GM23338 (cell line): ENCODE measurements at regions not wholly inside any gene's neighbourhood (a gene's known extent, or its start where the extent isn't known, plus 50 kb on each side); places are given as distances from the start of the nearest gene placed in this dataset.

Experiments
- EZH2 ChIP-seq: fragments of 200-600 bp; sonication (generic); IDR thresholded peaks from one replicate; pipeline ENCODE4 v1.8.0; 2017; ENCODE audit warnings: antibody characterized with exemption, mild to moderate bottlenecking, low read depth; ENCODE audit not compliant: unreplicated experiment
- NANOG ChIP-seq: IDR thresholded peaks from 2 replicates; pipeline ENCODE4 v1.6.1; 2016; ENCODE audit warnings: antibody characterized with exemption, borderline replicate concordance
- POLR2AphosphoS5 ChIP-seq: IDR thresholded peaks from 2 replicates; pipeline ENCODE4 v1.6.1; 2016; ENCODE audit warnings: antibody characterized with exemption, low read depth
- TF ChIP-seq, protein P1 (sequence below), 2 experiments: fragments of 200-600 bp in 1 of 2; sonication (generic) in 1 of 2; conservative IDR thresholded peaks; 2 replicates each; pipeline versions ENCODE4 v1.5.1 to v1.6.1; 2016 to 2017; ENCODE audit warnings: antibody characterized with exemption in 2 of 2, low read depth in 2 of 2, mild to moderate bottlenecking in 2 of 2, moderate library complexity in 1 of 2
- TF ChIP-seq, protein P2 (sequence below): IDR thresholded peaks from one replicate; pipeline ENCODE4 v1.6.1; 2018; ENCODE audit warnings: antibody characterized with exemption; ENCODE audit not compliant: unreplicated experiment

DNA sequence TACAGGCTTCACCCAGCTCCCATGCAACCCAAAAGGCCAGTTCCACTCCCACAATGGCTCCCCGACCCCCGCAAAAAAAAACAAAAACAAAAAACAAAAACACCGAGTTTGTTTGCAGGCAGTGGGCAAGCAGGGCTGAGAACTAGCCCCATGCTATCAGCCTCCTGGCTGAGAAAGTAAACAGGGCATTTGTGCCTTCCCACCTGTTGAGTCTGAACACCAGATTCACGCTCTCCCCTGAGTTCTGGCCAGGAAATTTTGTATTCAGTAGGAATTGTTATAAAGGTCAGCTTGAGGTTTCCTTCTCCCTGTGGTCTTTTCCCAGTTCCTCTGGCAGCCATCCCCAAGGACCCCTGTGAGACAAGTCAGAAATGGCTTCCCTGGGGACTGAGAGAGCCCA, 1066.5 kb downstream of the GLUD2 start:
- TF ChIP-seq, protein P1, sequence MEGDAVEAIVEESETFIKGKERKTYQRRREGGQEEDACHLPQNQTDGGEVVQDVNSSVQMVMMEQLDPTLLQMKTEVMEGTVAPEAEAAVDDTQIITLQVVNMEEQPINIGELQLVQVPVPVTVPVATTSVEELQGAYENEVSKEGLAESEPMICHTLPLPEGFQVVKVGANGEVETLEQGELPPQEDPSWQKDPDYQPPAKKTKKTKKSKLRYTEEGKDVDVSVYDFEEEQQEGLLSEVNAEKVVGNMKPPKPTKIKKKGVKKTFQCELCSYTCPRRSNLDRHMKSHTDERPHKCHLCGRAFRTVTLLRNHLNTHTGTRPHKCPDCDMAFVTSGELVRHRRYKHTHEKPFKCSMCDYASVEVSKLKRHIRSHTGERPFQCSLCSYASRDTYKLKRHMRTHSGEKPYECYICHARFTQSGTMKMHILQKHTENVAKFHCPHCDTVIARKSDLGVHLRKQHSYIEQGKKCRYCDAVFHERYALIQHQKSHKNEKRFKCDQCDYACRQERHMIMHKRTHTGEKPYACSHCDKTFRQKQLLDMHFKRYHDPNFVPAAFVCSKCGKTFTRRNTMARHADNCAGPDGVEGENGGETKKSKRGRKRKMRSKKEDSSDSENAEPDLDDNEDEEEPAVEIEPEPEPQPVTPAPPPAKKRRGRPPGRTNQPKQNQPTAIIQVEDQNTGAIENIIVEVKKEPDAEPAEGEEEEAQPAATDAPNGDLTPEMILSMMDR (conservative IDR thresholded peaks at IDR 0.05; ENCODE audit: low read depth in 2 of 2) = no peak
- TF ChIP-seq POLR2AphosphoS5 = no peak
- TF ChIP-seq NANOG = no peak
- TF ChIP-seq, protein P2, sequence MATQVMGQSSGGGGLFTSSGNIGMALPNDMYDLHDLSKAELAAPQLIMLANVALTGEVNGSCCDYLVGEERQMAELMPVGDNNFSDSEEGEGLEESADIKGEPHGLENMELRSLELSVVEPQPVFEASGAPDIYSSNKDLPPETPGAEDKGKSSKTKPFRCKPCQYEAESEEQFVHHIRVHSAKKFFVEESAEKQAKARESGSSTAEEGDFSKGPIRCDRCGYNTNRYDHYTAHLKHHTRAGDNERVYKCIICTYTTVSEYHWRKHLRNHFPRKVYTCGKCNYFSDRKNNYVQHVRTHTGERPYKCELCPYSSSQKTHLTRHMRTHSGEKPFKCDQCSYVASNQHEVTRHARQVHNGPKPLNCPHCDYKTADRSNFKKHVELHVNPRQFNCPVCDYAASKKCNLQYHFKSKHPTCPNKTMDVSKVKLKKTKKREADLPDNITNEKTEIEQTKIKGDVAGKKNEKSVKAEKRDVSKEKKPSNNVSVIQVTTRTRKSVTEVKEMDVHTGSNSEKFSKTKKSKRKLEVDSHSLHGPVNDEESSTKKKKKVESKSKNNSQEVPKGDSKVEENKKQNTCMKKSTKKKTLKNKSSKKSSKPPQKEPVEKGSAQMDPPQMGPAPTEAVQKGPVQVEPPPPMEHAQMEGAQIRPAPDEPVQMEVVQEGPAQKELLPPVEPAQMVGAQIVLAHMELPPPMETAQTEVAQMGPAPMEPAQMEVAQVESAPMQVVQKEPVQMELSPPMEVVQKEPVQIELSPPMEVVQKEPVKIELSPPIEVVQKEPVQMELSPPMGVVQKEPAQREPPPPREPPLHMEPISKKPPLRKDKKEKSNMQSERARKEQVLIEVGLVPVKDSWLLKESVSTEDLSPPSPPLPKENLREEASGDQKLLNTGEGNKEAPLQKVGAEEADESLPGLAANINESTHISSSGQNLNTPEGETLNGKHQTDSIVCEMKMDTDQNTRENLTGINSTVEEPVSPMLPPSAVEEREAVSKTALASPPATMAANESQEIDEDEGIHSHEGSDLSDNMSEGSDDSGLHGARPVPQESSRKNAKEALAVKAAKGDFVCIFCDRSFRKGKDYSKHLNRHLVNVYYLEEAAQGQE = no peak
- TF ChIP-seq EZH2 = no peak
